ENCODE measurements at regions not wholly inside any gene's neighbourhood (a gene's known extent, or its start where the extent isn't known, plus 50 kb on each side); places are given as distances from the start of the nearest gene placed in this dataset.

DNA sequence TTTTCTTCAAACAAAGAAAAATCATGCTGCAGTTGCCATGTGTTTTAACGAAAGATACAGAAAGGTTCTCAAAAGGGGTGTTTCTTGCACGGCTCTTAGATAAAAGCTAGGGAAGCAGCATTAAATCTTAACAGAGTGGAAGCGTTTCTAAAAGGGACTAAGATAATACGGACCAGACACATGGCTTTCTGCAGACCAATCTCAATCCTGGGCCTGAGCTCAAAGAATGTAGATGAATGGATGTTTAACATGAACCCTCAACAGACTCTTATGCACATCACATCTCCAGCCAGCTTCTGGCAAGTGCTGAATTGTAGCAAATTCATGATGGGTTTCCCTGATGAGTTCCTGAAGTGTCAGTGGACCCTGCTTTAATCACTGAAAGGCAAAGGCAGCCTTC, 80.2 kb upstream of the COX10 start:
- H3K4me3 ChIP-seq (ENCODE audit: control insufficient read depth, low read depth, low read length) = no peak overlapping the region
- no peak for DNase-seq (ENCODE audit: low read depth)
- TF ChIP-seq, protein P1, sequence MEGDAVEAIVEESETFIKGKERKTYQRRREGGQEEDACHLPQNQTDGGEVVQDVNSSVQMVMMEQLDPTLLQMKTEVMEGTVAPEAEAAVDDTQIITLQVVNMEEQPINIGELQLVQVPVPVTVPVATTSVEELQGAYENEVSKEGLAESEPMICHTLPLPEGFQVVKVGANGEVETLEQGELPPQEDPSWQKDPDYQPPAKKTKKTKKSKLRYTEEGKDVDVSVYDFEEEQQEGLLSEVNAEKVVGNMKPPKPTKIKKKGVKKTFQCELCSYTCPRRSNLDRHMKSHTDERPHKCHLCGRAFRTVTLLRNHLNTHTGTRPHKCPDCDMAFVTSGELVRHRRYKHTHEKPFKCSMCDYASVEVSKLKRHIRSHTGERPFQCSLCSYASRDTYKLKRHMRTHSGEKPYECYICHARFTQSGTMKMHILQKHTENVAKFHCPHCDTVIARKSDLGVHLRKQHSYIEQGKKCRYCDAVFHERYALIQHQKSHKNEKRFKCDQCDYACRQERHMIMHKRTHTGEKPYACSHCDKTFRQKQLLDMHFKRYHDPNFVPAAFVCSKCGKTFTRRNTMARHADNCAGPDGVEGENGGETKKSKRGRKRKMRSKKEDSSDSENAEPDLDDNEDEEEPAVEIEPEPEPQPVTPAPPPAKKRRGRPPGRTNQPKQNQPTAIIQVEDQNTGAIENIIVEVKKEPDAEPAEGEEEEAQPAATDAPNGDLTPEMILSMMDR (conservative IDR thresholded peaks at IDR 0.05; ENCODE audit: control insufficient read depth, insufficient read depth, low read depth, low read length) = no peak

DNA sequence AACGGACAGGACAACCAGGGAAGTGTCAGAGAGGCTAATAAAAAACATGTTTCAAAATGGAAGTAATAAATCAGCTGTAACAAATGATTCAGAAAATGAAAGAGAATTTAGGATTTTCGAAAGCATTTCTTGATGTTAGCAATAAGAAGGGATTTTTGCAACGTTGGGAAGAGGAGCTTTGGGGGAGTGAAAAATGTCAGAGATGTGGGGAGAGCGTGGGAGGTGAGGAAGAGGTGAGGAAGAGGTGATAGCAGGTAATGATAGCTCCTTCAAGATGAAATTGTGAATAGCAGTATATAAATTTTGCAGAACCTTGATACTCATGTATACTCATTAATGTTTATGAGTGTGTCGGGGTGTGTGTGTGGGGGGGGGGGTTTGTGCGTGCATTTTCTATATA, 76.2 kb upstream of the COX10 start:
- no peak for DNase-seq (ENCODE audit: low read depth)
- TF ChIP-seq, protein P1 (conservative IDR thresholded peaks at IDR 0.05; ENCODE audit: control insufficient read depth, insufficient read depth, low read depth, low read length) = no peak

DNA sequence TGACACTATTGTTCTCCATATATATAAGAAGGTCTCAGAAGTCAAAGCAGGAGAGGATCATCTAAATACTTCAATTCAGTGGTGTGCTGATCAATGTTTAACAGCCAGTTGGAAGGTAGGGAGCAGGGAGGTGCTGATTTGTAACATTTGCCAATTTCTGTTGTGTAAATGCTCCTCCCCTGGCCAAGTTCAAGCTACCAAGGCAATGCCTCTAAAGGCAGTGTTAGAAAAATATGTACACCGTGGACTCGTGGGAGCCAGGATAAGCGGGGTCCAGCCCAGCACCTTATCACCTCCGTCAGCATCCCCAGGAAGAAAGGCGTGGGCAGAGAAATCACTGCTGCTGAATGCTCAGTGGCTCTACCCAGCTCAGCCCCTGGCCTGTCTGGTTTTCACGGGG, 75.3 kb upstream of the COX10 start:
- no peak for DNase-seq (ENCODE audit: low read depth)
- no peak overlapping the region for H3K4me3 ChIP-seq (ENCODE audit: control insufficient read depth, low read depth, low read length)
- TF ChIP-seq, protein P1 (conservative IDR thresholded peaks at IDR 0.05; ENCODE audit: control insufficient read depth, insufficient read depth, low read depth, low read length) = no peak

More for the DNA sequence above, 76.2 kb upstream of the COX10 start:
- no peak overlapping the region for H3K4me3 ChIP-seq (ENCODE audit: control insufficient read depth, low read depth, low read length)

GRCh38 chr17:13995856-13996271, 73.4 kb upstream of the COX10 start:
- TF ChIP-seq, protein P1 (conservative IDR thresholded peaks at IDR 0.05; ENCODE audit: control insufficient read depth, insufficient read depth, low read depth, low read length) = no peak
- DNase-seq (ENCODE audit: low read depth) = no peak
- no peak overlapping the region for H3K4me3 ChIP-seq (ENCODE audit: control insufficient read depth, low read depth, low read length)

GRCh38 chr17:13996276-13996675, 73.0 kb upstream of the COX10 start:
- TF ChIP-seq, protein P1 (conservative IDR thresholded peaks at IDR 0.05; ENCODE audit: control insufficient read depth, insufficient read depth, low read depth, low read length) = no peak
- H3K4me3 ChIP-seq (ENCODE audit: control insufficient read depth, low read depth, low read length) = no peak overlapping the region
- no peak for DNase-seq (ENCODE audit: low read depth)

DNA sequence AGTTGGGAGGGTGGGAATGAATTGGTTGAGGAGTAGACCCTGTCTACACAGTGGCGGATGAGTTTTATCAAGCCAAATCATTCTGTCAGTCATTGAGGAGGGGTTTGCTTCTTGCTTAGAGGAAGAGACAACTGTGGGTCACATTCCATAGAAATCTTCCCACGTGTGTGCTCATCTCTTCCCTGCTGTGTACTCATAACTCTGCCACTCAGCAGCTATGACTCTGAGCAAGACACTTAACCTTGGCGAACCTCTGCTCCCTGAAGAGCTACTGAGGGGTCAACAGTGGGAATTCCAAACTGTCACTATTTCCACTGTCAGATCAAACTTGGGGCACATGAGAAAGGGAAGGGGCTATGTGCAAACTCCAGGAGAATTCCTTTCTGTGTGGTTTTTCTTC, 72.6 kb upstream of the COX10 start:
- H3K4me3 ChIP-seq (ENCODE audit: control insufficient read depth, low read depth, low read length) = no peak overlapping the region
- no peak for DNase-seq (ENCODE audit: low read depth)
- TF ChIP-seq, protein P1 (conservative IDR thresholded peaks at IDR 0.05; ENCODE audit: control insufficient read depth, insufficient read depth, low read depth, low read length) = no peak

Data from fibroblast of mammary gland (primary cell).